GM18867 (cell line): ENCODE measurements at regions not wholly inside any gene's neighbourhood (a gene's known extent, or its start where the extent isn't known, plus 50 kb on each side); places are given as distances from the start of the nearest gene placed in this dataset.
"Not testable (repeated sequence)": the region's sequence is repeated elsewhere in the genome, so short reads cannot be mapped to it uniquely, and the experiment has no call there.

ENCODE experiments used
- ATAC-seq: cut with Tn5 transposase; IDR thresholded peaks from one replicate; pipeline ENCODE4 v1.9.1; 2021; ENCODE audit warnings: mild to moderate bottlenecking, moderate library complexity; ENCODE audit not compliant: unreplicated experiment

GRCh38 chr2:82498777-82499443, 1960.2 kb downstream of the SUCLG1 start:
- ATAC-seq: no peak

GRCh38 chr2:82494739-82495138, 1964.3 kb downstream of the SUCLG1 start:
- ATAC-seq: no peak

- ATAC-seq: no peak
Observed at GRCh38 chr2:82491591-82491990, 1967.5 kb downstream of the SUCLG1 start.

- no peak for ATAC-seq
Observed at GRCh38 chr2:82487354-82487753, 1971.7 kb downstream of the SUCLG1 start.

GRCh38 chr2:82485701-82486100, 1973.4 kb downstream of the SUCLG1 start:
- no peak for ATAC-seq

- ATAC-seq: no peak
Observed at GRCh38 chr2:82481207-82481606, 1977.9 kb downstream of the SUCLG1 start.

GRCh38 chr2:82478641-82479040, 1980.4 kb downstream of the SUCLG1 start:
- ATAC-seq: no peak

- ATAC-seq: no peak
Observed at GRCh38 chr2:82476094-82476493, 1983.0 kb downstream of the SUCLG1 start.

- ATAC-seq: no peak
Observed at GRCh38 chr2:82428251-82428650, 2030.8 kb downstream of the SUCLG1 start.

- ATAC-seq: no peak
Observed at GRCh38 chr2:82412021-82412420, 2047.1 kb downstream of the SUCLG1 start.

GRCh38 chr2:82411071-82411470, 2048.0 kb downstream of the SUCLG1 start:
- ATAC-seq: no peak

GRCh38 chr2:82395531-82395930, 2063.5 kb downstream of the SUCLG1 start:
- no peak for ATAC-seq

GRCh38 chr2:82391386-82391785, 2067.7 kb downstream of the SUCLG1 start:
- ATAC-seq: no peak

- no peak for ATAC-seq
Observed at GRCh38 chr2:82355622-82356021, 2051.1 kb upstream of the LRRTM1 start.

GRCh38 chr2:82345910-82346309, 2041.4 kb upstream of the LRRTM1 start:
- ATAC-seq: no peak

- ATAC-seq: no peak
Observed at GRCh38 chr2:82344670-82345069, 2040.1 kb upstream of the LRRTM1 start.

- ATAC-seq: no peak
Observed at GRCh38 chr2:82342356-82342755, 2037.8 kb upstream of the LRRTM1 start.

GRCh38 chr2:82340578-82341053, 2036.1 kb upstream of the LRRTM1 start:
- no peak for ATAC-seq

- ATAC-seq: no peak
Observed at GRCh38 chr2:82339805-82340204, 2035.3 kb upstream of the LRRTM1 start.

- ATAC-seq: no peak
Observed at GRCh38 chr2:82333697-82334096, 2029.1 kb upstream of the LRRTM1 start.

GRCh38 chr2:82330155-82330554, 2025.6 kb upstream of the LRRTM1 start:
- no peak for ATAC-seq

GRCh38 chr2:82326180-82326767, 2021.7 kb upstream of the LRRTM1 start:
- not testable (repeated sequence) for ATAC-seq

- ATAC-seq: no peak
Observed at GRCh38 chr2:82320296-82320695, 2015.7 kb upstream of the LRRTM1 start.
